GM18520 (cell line): ENCODE measurements at regions not wholly inside any gene's neighbourhood (a gene's known extent, or its start where the extent isn't known, plus 50 kb on each side); places are given as distances from the start of the nearest gene placed in this dataset.
"Not testable (repeated sequence)": the region's sequence is repeated elsewhere in the genome, so short reads cannot be mapped to it uniquely, and the experiment has no call there.

Experiments used
- ATAC-seq: cut with Tn5 transposase; IDR thresholded peaks from one replicate; pipeline ENCODE4 v1.9.1; 2021; ENCODE audit not compliant: unreplicated experiment

DNA sequence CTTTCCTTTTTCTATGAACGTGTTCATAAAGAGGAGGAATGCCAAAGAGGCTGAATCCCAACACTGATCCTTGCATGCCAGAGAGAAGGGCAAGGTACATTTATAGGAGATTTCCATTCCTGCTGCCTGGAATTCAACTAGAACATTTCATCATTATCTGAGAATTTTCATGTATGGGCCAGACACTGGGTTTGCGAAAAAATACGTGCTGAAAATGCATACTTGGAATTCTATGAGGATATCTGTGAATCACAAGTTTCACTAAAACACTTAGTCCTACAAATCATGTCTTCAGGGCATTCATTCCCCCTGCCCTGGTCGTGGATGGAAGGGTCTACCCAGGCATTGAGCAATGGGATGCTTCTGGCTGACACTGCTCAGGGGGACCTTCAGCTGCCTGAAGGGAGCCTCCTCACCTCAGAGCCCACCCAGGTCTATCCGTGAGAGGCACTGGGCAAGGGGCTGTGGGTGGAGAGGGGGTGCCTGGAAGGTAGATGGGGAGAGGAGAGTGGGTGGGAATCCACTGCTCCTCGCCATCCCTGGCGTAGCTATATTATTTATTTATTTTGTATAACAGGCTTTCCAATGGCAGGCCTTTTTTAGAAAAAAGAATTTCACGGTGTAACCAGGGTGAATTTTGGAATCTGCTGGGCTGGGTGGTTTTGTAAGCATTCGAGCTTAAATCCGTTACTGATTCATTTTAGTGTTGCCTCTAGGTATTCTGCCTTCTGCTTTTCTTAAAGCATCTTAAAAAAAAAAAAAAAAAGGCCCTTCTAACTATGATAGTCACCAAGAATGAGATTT lies 560.6 kb upstream of the ID2 start:
- ATAC-seq: no peak

DNA sequence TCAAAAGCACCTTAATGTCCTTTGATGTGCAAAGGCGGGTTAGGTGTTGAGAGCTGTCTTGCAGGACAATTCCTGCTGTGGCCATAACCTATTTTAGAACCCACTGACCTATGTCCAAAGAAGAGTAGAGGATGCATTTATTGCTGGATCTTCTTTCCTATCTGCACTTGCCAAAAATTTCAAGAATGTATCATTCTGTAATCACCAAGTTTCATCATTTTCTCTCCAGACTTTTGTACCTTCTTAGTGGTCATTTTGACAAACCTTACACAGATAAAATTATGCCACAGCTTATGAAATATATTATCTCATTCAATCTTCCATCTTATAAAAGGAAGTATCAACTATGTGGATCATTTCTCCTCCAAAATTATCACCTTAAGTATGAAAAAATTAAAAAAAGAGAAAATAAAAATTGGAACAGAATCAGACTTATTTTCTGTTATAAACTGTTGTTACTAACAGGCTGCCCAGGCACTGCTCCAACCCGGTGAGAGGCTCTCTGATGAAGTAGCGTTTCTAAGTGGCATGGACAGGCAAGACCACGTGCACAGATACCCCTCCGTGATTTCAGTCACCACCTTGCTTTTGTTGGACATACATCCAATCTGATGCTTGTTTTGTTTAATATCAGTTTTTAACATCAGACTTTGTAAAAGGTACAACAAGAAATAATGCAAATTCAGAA lies 559.9 kb upstream of the ID2 start:
- ATAC-seq: no peak

GRCh38 chr2:8122520-8122919 lies 559.3 kb upstream of the ID2 start:
- no peak for ATAC-seq

DNA sequence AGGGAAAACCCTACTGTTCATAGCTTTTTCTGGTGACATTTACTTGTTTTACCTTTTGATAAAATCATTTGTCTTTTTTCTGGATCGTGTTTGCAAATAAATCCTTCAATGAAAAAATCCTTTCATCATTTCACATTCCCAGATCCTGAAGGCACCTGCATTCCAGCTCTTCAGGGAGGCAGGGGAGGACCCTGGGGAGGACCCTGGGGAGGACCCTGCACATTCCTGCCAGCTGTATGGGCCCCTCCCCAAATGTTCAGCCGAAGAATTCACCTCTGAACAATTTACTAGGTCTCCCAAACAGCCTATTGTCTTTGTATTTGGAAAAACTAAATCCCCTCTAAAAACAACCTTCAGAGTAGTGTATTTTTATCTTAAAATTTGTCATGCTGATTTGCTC lies 558.4 kb upstream of the ID2 start:
- no peak for ATAC-seq

GRCh38 chr2:8125741-8126711 lies 555.8 kb upstream of the ID2 start:
- ATAC-seq: no peak

GRCh38 chr2:8126783-8127182 lies 555.1 kb upstream of the ID2 start:
- no peak for ATAC-seq

- not testable (repeated sequence) for ATAC-seq
Observed at GRCh38 chr2:8131423-8131822, 550.4 kb upstream of the ID2 start.

- ATAC-seq: no peak
Observed at GRCh38 chr2:8132351-8132831, 549.5 kb upstream of the ID2 start.

- no peak for ATAC-seq
Observed at GRCh38 chr2:8132879-8133278, 549.0 kb upstream of the ID2 start.

GRCh38 chr2:8133363-8133762 lies 548.5 kb upstream of the ID2 start:
- no peak for ATAC-seq

DNA sequence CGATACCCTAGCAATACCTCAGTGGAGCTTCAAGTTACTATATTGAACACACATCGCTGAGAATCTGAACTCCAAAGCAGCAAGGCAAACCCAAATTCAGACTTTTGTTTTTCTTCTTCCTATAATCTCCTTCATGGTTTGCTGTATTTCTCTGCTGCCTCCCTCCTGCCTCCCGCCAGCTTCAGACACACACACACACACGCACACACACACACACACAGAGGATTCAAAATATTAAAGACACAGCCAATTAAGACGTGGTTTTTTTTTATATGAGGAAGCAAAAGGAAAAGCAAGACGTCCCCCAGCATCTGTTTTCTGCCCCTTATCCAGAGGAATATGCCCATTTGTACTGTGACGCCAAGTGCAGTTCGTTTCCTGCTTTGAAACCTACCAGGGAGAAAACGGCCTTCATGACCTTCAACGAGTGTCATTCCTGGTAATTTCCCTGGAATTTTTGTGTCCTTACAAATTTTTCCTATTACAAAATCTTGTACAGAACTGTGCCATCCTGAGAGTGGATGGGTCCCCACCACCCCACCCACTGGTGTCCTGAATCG lies 547.9 kb upstream of the ID2 start:
- ATAC-seq: no peak

DNA sequence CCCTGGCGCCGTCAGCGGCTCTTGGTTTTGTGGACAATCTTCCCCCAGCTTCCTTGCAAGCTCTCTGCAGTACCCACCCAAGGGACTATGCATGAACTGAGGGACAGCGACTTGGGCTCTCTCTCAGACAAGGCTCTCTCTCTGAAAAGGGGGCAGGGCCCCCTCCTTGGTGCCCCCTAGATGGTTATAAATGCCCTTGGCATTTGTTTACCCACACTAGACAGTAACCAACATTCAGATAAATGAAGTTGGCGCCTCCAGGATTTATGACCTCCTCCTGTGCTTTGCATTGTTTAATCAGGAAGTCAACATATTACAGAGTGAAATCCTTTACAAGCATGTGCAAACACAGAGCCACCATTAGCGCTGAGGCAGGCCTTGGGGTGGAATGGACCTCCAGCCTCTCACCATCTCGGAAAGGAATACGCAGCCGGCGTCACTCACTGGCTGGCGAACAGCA lies 547.4 kb upstream of the ID2 start:
- no peak for ATAC-seq

DNA sequence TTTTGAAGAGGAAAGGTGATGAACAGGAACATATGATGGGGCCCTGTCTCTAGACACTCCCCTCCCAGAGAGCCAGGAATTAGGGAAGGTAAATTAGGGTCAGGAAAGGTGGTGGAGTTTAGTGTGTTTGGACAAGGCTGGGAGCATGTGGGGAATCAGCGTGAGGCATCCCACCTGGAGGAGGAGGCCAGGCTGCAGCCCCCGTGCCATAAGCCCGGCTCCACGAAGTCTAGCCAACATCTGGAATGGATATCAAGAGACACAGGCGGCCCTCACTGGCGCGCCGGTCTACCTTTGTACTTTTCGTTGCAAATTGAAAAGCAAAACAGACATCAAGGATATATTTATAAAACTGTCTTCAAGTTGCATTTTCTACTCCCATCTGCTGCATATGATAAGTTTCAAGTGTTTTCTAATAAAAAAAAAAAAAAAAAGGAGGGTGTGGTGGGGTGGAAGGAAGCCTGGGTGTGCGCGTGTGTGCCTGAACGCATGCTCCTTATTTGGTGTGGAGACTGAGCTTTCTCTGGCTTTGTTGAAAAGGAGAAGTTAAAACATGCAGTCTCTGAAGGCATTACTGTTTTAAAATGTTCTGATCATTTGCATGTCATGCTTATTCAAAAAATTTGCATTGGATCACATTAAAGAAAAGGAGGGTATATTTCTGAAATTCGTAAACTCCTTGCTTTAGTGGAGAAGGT lies 546.7 kb upstream of the ID2 start:
- ATAC-seq: no peak

DNA sequence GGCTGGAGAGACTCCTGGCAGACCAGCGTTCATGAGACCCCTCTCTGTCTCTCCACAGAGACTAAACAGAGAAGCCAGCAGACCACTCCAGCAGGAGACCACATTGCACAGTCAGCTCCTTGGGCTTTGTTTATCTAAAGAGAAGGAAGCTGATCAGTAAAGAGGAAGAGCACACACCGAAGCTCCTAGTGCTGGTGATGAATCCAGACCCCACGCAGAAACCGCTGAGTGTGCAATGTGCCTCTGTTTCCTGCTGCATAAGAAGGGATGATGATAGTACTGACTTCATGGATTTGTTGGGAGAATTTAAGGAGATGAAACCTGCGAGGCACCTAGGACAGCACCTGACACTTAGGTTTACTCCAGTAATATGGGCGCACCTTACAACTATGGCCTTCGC lies 544.1 kb upstream of the ID2 start:
- ATAC-seq: no peak

DNA sequence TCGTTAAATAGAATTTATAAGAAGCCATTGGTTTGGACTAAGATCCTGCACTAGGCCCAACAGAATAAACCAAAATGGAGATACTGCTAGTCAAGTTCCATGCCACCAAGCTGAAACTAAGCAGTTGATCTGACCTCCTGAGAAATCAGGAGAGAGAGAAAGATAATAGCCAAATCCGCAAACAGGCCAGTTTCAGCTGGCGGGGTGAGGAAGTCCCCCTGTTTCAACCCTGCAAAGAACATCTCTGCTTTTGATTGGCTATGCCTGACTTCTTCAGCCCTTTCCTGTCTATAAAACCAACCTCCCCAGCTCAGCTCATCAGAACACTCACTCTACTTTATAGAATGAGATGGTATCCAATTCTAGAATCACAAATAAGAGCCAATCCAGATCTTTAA lies 543.3 kb upstream of the ID2 start:
- no peak for ATAC-seq

DNA sequence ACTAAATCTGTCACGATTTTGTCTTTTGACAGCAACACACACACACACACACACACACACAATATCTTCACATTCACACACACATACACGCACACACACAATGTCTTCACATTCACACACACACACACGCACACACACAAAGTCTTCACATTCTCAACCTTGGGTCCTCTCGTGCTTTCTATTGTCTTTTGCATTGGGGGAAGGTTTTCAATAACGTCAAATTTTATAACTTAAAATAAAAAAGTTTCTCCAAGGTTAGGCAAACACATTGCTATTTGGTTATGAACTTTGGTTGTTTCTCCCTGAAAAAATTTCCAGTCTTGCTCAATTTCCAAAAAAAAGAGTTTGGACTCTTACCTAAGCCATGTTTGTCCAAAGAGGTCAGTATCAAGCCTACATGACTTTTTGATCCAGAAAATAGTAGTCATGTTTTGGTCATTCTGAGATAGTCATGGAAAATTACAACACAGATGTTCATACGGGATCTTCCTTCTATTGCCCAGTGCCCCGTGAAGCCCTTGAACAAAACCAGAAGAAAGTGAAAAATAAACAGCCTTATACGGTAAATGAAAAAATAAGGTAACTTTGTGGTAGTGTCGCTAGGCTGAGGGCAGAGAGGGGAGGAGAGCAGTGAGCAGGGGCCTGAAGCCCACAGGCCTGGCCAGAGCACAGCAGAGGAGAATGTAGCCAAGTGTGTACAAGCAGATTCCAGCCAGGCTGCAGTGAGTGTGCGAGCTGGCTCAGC lies 542.8 kb upstream of the ID2 start:
- ATAC-seq: no peak

GRCh38 chr2:8139668-8140200 lies 542.1 kb upstream of the ID2 start:
- ATAC-seq: no peak

DNA sequence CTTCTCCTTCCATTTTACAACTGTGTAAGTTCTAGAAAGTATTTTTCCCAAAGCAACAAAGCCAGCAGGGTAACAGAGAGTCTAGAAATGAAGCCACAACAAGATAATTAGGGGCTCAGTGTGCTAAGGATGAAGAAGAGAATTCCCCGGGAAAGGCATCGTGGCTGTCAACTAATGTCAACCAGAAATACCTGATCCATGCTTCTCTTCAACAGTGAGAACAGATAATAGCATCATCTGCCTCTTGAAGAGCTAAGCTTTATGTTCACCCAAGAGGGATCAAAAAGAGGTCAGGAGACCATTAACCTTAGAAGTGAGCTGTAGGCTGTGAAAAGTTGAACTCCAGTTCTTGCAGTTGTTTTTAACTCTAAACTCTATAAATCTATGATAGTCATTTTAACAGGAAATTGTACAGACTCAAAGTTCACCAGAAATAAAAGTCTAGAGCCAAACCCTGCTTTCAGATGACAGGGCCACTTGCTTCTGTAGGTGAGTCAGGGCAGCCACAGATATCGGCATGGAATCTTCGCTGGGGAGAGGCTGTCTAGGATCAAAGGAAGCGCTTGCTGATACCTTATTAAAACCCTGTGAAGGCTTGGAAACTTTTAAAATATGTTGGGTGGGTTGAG lies 540.7 kb upstream of the ID2 start:
- no peak for ATAC-seq

- ATAC-seq: no peak
Observed at GRCh38 chr2:8141780-8142179, 540.1 kb upstream of the ID2 start.
